NCI-H748 (cell line): ENCODE measurements at regions not wholly inside any gene's neighbourhood (a gene's known extent, or its start where the extent isn't known, plus 50 kb on each side); places are given as distances from the start of the nearest gene placed in this dataset.

ENCODE experiments used
- DNase-seq: peaks from one replicate; lab custom pipeline; 2025; ENCODE audit not compliant: unreplicated experiment; lab: John Stamatoyannopoulos, UW

GRCh38 chr5:168054091-168054490 lies 237.4 kb upstream of the WWC1 start:
- DNase-seq = no peak

GRCh38 chr5:168055141-168055683 lies 236.2 kb upstream of the WWC1 start:
- no peak for DNase-seq

- no peak for DNase-seq
Measured at GRCh38 chr5:168055961-168056360, 235.5 kb upstream of the WWC1 start.

- DNase-seq = no peak
Measured at GRCh38 chr5:168056499-168057182, 234.8 kb upstream of the WWC1 start.

- peak; percentile 40 for DNase-seq
Measured at GRCh38 chr5:168057905-168058304, 233.5 kb upstream of the WWC1 start.

- no peak for DNase-seq
Measured at GRCh38 chr5:168059131-168059530, 232.3 kb upstream of the WWC1 start.

GRCh38 chr5:168062239-168062638 lies 229.2 kb upstream of the WWC1 start:
- DNase-seq = no peak

- no peak for DNase-seq
Measured at GRCh38 chr5:168064457-168064856, 227.0 kb upstream of the WWC1 start.

GRCh38 chr5:168064933-168065622 lies 226.4 kb upstream of the WWC1 start:
- DNase-seq = no peak

- DNase-seq = no peak
Measured at GRCh38 chr5:168066536-168067208, 224.8 kb upstream of the WWC1 start.

GRCh38 chr5:168070761-168071160 lies 220.7 kb upstream of the WWC1 start:
- no peak for DNase-seq

GRCh38 chr5:168072665-168073064 lies 218.8 kb upstream of the WWC1 start:
- peak; percentile 96 for DNase-seq

GRCh38 chr5:168073311-168073710 lies 218.1 kb upstream of the WWC1 start:
- DNase-seq = peak; percentile 76

GRCh38 chr5:168073991-168074800 lies 217.2 kb upstream of the WWC1 start:
- DNase-seq = no peak

GRCh38 chr5:168075387-168075786 lies 216.1 kb upstream of the WWC1 start:
- no peak for DNase-seq

- peak; percentile 45 for DNase-seq
Measured at GRCh38 chr5:168076561-168076991, 214.9 kb upstream of the WWC1 start.

- DNase-seq = no peak
Measured at GRCh38 chr5:168085261-168086031, 206.0 kb upstream of the WWC1 start.

- peak; percentile 70 for DNase-seq
Measured at GRCh38 chr5:168086104-168086610, 205.3 kb upstream of the WWC1 start.

- DNase-seq = no peak
Measured at GRCh38 chr5:168086746-168087145, 204.7 kb upstream of the WWC1 start.
